ENCODE measurements at regions not wholly inside any gene's neighbourhood (a gene's known extent, or its start where the extent isn't known, plus 50 kb on each side); places are given as distances from the start of the nearest gene placed in this dataset.
"Not testable (repeated sequence)": the region's sequence is repeated elsewhere in the genome, so short reads cannot be mapped to it uniquely, and the experiment has no call there.

GRCh38 chr10:76815505-76815904 lies 822.1 kb downstream of the KCNMA1 start:
- DNase-seq: not testable (repeated sequence)

DNA sequence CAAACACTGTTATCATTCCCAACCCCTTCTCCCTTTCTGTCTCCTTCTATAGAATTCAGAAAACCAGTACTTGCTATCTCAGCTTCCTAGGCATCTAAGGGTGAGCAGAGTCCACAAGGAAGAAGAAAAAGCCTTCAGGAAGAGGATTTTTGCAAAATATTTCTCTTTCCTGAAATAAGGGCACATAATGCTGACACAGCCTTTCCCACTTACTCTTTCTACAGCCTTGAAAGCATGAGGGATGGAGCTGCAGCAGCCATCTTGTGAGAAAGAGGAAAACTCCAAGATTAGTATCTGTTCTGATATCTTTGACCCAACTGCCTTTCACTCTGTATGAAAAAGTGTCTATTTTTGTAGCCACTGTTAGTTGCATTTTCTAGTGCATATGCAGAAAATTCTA lies 826.2 kb downstream of the KCNMA1 start:
- DNase-seq: no peak

- no peak for DNase-seq
These were observed 849.2 kb downstream of the KCNMA1 start for GRCh38 chr10:76788452-76788811.

- DNase-seq: no peak
These were observed 849.7 kb downstream of the KCNMA1 start for GRCh38 chr10:76787746-76788451.

- no peak for DNase-seq
These were observed 851.0 kb downstream of the KCNMA1 start for GRCh38 chr10:76786504-76787072.

DNA sequence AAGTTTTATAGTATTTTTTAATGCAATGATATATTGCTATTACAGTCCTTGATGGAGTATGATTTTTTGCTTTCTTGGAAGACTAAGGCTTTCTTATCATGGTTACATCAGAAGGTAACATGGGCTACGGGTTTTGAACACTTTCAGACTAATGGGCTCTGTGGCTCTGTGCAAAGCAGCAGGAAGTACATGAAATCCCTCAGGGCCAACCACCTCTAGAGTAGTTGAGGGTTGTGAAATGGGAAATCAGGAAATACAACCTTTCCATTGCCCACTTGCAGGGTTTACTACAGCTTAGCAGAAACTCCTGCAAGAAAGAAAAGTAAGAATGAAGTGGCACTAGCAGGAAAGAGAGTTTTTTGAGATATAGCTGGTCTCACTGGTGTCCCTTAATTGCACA lies 853.5 kb downstream of the KCNMA1 start:
- DNase-seq: no peak

GRCh38 chr10:76779796-76780301 lies 857.8 kb downstream of the KCNMA1 start:
- DNase-seq: no peak

GRCh38 chr10:76778914-76779795 lies 858.5 kb downstream of the KCNMA1 start:
- peak in 2 of 14 donors; percentile 0 to 12 for DNase-seq

GRCh38 chr10:76774987-76775603 lies 862.5 kb downstream of the KCNMA1 start:
- no peak for DNase-seq

GRCh38 chr10:76769582-76769981 lies 868.0 kb downstream of the KCNMA1 start:
- no peak for DNase-seq

DNA sequence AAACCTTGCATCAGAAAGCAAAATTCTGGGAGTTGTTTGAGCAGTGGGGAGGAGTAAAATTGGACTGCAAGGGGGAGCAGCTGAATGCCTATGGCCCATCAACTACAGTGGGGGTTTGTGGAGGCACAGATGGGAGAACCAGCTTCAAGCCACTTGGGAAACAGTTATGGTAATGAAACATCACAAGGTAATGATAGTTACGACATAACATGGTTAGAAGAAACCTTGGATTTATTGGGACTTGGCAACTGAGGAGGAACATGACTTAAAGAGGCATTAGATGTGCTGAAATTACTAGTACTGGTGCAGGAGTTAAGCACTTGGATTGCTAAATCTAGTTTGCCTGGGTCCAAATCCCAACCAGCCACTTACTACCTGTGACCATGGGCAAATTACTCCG lies 868.4 kb downstream of the KCNMA1 start:
- DNase-seq: no peak

- DNase-seq: no peak
These were observed 870.9 kb downstream of the KCNMA1 start for GRCh38 chr10:76766682-76767081.

DNA sequence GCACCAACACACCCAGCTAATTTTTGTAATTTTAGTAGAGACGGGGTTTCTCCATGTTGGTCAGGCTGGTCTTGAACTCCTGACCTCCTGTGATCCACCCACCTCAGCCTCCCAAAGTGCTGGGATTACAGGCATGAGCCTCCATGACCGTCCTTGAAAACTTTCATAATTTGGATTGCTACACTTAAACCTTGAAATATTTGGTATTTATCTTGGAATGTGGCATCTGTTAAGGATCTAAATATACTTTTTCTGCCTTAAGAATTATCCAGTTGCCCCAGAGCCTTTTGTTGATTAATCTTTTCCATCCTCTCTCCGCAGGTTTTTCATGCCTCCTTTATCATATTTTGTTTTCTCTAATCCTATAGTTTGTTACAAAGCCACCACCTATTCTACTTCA lies 872.7 kb downstream of the KCNMA1 start:
- not testable (repeated sequence) for DNase-seq

DNA sequence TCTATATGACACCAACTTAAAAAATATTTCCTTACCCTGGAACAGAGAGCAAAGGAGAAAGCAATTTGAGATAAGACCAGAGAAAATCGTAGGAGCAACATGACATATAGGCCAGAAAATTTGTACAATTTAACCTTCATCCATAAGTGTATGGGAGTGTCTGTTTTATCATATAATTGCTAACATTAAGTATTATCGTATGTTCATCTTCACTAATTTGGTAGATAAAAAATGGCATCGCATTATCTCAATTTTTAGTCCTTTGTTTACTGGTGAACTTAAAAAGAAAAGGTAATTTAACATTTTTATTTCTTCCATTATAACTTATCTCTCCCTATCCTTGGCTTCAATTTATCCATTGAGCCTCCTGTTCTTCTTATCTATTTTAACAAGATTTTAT lies 873.4 kb downstream of the KCNMA1 start:
- no peak for DNase-seq

GRCh38 chr10:76763376-76763775 lies 874.2 kb downstream of the KCNMA1 start:
- DNase-seq: no peak

GRCh38 chr10:76759681-76760080 lies 877.9 kb downstream of the KCNMA1 start:
- DNase-seq: no peak

- no peak for DNase-seq
These were observed 894.4 kb downstream of the KCNMA1 start for GRCh38 chr10:76743169-76743568.

GRCh38 chr10:76740514-76740913 lies 897.1 kb downstream of the KCNMA1 start:
- no peak for DNase-seq

DNA sequence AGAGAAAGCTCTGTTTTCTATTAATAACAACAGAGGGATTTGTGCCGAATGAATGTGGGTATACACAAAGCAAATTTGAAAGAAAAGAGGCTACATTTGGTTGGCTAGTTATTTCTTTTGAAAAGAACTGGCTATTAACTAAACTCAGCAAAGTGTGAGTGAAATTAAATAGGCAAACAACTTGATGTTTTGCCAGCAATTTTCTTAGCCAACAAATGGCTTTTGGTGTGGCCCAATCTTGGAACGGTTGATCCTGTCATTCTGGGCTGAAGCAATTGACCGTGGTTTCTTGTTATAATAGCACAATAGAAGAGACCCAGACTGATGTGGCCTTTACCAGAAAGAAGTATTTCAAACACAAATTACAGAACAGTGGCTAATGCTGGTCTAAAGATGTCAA lies 898.6 kb downstream of the KCNMA1 start:
- DNase-seq: peak in 1 of 14 donors; percentile 7

GRCh38 chr10:76736815-76737618 lies 900.6 kb downstream of the KCNMA1 start:
- no peak for DNase-seq

GRCh38 chr10:76736392-76736791 lies 901.2 kb downstream of the KCNMA1 start:
- DNase-seq: no peak

DNA sequence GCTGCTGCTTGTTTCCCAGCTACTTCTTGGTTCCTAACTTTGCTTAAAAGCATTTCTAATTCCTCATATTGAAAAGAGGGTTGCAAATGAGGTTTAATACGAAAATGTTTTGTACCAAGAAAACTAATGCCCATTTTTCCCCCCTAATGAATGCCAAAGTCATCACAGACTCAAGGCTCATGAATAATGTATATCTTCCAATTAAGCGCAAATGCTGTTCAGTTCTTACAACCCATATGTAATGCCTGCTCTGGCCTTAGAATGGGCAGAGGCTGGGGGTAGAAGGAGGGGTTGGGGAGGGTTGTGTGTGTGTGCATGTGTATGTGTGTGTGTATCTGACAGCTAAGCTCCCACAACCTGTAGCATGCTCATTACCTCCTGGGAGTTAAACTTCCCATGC lies 901.7 kb downstream of the KCNMA1 start:
- no peak for DNase-seq
